ENCODE measurements at regions not wholly inside any gene's neighbourhood (a gene's known extent, or its start where the extent isn't known, plus 50 kb on each side); places are given as distances from the start of the nearest gene placed in this dataset.

GRCh38 chr5:33212900-33213299 is 227.9 kb upstream of the TARS1 start:
- no peaks in the 10 kb centered on the region for H3K9me2 ChIP-seq (replicated peaks; ENCODE audit: insufficient read depth, low read length)
- no peaks in the 10 kb centered on the region for H3F3A ChIP-seq (ENCODE audit: insufficient read depth, low read length)
- TF ChIP-seq EZH2phosphoT487 (IDR thresholded peaks at IDR 0.05; ENCODE audit: low read length): no peak
- TF ChIP-seq, protein P1, sequence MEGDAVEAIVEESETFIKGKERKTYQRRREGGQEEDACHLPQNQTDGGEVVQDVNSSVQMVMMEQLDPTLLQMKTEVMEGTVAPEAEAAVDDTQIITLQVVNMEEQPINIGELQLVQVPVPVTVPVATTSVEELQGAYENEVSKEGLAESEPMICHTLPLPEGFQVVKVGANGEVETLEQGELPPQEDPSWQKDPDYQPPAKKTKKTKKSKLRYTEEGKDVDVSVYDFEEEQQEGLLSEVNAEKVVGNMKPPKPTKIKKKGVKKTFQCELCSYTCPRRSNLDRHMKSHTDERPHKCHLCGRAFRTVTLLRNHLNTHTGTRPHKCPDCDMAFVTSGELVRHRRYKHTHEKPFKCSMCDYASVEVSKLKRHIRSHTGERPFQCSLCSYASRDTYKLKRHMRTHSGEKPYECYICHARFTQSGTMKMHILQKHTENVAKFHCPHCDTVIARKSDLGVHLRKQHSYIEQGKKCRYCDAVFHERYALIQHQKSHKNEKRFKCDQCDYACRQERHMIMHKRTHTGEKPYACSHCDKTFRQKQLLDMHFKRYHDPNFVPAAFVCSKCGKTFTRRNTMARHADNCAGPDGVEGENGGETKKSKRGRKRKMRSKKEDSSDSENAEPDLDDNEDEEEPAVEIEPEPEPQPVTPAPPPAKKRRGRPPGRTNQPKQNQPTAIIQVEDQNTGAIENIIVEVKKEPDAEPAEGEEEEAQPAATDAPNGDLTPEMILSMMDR (IDR thresholded peaks at IDR 0.05; ENCODE audit: low read length): no peak
- TF ChIP-seq EZH2 (optimal IDR thresholded peaks at IDR 0.05; ENCODE audit: low read depth, low read length): no peak
- no peaks in the 10 kb centered on the region for H4K20me1 ChIP-seq (ENCODE audit: insufficient read depth, low read length)
- no peaks in the 10 kb centered on the region for H3K4me1 ChIP-seq (ENCODE audit: low read length)
- H3K4me2 ChIP-seq (ENCODE audit: low read depth, low read length): no peak overlapping the region
- no peak overlapping the region for H3K27ac ChIP-seq (ENCODE audit: low read length)
- no peaks in the 10 kb centered on the region for H3K79me2 ChIP-seq (ENCODE audit: low read length)
- no peaks in the 10 kb centered on the region for H3K27me3 ChIP-seq (replicated peaks; ENCODE audit: insufficient read depth, low read length)
- H3K9ac ChIP-seq (ENCODE audit: low read length): no peak overlapping the region
- no peak for DNase-seq
- no peak overlapping the region for H2AFZ ChIP-seq (ENCODE audit: low read length)
- H3K4me3 ChIP-seq (ENCODE audit: low read length): no peak overlapping the region
- H3K36me3 ChIP-seq (replicated peaks; ENCODE audit: insufficient read depth, low read length): no peaks in the 10 kb centered on the region
- no peaks in the 10 kb centered on the region for H3K9me3 ChIP-seq (replicated peaks; ENCODE audit: insufficient read depth, low read length)

DNA sequence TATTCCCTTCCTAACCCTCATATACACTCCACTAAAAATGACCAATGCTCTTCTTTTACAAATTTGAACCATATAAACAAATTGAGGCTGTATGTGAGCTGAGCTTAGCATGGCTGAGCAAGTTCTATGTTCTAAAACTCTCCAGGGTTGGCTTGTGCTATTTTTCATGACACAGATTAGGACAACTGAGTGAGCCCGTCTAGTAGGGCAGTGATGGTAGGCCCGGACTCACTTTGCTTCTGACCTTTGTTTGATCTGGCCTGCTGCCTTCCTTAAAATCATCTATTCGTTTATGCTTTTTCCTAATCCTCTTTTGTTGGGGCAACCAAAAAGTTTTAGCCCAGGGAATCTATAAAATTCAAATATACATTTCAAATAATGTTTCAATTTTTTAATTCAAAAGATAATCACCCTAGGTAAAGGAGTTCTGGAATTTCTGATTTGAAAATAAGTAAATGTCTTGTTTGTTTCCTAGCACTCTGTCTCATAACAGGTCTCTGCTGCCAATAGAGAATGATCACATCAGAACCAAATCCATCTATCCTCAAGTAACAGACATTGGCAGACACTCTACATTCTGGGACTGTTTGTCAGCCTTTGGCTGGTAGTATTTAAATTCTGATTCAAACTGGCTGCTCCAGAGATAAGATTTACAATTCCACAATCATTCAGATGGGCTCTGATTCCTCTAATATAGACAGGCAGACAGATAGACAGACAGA is 217.0 kb upstream of the TARS1 start:
- Histone ChIP-seq H4K20me1 (ENCODE audit: insufficient read depth, low read length) (no peaks in the 10 kb centered on the region), H3K27me3 (replicated peaks; ENCODE audit: insufficient read depth, low read length) (no peaks in the 10 kb centered on the region), H3K27ac (ENCODE audit: low read length) (no peak overlapping the region), H3K36me3 (replicated peaks; ENCODE audit: insufficient read depth, low read length) (no peaks in the 10 kb centered on the region), H3F3A (ENCODE audit: insufficient read depth, low read length) (no peaks in the 10 kb centered on the region), H3K4me3 (ENCODE audit: low read length) (no peak overlapping the region), H3K79me2 (ENCODE audit: low read length) (no peaks in the 10 kb centered on the region), H3K9me3 (replicated peaks; ENCODE audit: insufficient read depth, low read length) (no peaks in the 10 kb centered on the region), H3K4me2 (ENCODE audit: low read depth, low read length) (no peak overlapping the region), H3K9ac (ENCODE audit: low read length) (no peak overlapping the region), H2AFZ (ENCODE audit: low read length) (no peak overlapping the region), H3K9me2 (replicated peaks; ENCODE audit: insufficient read depth, low read length) (no peaks in the 10 kb centered on the region), H3K4me1 (ENCODE audit: low read length) (no peaks in the 10 kb centered on the region)
- DNase-seq: no peak
- TF ChIP-seq EZH2 (optimal IDR thresholded peaks at IDR 0.05; ENCODE audit: low read depth, low read length): no peak
- TF ChIP-seq, protein P1 (IDR thresholded peaks at IDR 0.05; ENCODE audit: low read length): no peak
- no peak for TF ChIP-seq EZH2phosphoT487 (IDR thresholded peaks at IDR 0.05; ENCODE audit: low read length)

DNA sequence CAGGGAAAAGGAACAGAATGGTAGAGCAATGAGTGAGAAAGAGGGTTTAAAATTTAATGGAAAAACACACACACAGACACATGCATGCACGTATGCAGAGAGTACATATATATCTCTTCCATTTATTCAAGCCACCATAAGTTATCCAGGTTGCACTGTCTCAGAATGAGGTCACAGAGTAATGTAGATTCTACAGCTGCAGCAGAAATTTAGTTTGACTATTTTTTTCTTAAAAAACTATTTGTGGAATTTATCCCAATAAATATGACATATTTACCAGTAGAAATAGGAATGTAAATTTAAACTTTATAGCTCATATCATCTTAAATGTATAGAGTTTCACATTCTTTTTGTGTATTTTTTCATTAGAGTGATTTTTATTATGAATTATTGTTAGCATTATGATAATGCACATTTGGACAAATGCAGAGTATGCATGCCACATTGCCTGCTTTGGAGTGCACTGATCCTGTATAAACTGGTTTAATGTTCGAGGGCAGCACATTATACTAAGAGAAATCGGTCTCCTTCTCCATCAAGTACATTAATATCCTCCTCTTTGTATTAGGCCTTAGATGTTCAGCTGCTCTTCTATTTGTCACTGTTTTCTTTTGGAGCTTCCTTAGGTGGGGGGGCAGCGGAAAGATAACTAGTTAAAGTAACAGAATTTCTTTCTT is 216.3 kb upstream of the TARS1 start:
- Histone ChIP-seq H3K27me3 (replicated peaks; ENCODE audit: insufficient read depth, low read length) (no peaks in the 10 kb centered on the region), H3K9ac (ENCODE audit: low read length) (no peak overlapping the region)

More for the DNA sequence above, 216.3 kb upstream of the TARS1 start:
- Histone ChIP-seq H3K79me2 (ENCODE audit: low read length) (no peaks in the 10 kb centered on the region), H3K36me3 (replicated peaks; ENCODE audit: insufficient read depth, low read length) (no peaks in the 10 kb centered on the region), H4K20me1 (ENCODE audit: insufficient read depth, low read length) (no peaks in the 10 kb centered on the region), H3K9me2 (replicated peaks; ENCODE audit: insufficient read depth, low read length) (no peaks in the 10 kb centered on the region), H3K4me2 (ENCODE audit: low read depth, low read length) (no peak overlapping the region), H3K27ac (ENCODE audit: low read length) (no peak overlapping the region), H3K9me3 (replicated peaks; ENCODE audit: insufficient read depth, low read length) (no peaks in the 10 kb centered on the region), H2AFZ (ENCODE audit: low read length) (no peak overlapping the region), H3F3A (ENCODE audit: insufficient read depth, low read length) (no peaks in the 10 kb centered on the region), H3K4me3 (ENCODE audit: low read length) (no peak overlapping the region), H3K4me1 (ENCODE audit: low read length) (no peaks in the 10 kb centered on the region)
- DNase-seq: no peak
- TF ChIP-seq, protein P1 (IDR thresholded peaks at IDR 0.05; ENCODE audit: low read length): no peak
- TF ChIP-seq EZH2 (optimal IDR thresholded peaks at IDR 0.05; ENCODE audit: low read depth, low read length) (no peak), EZH2phosphoT487 (IDR thresholded peaks at IDR 0.05; ENCODE audit: low read length) (no peak)
